Prostate gland (tissue), 2 donors: ENCODE measurements at regions not wholly inside any gene's neighbourhood (a gene's known extent, or its start where the extent isn't known, plus 50 kb on each side); places are given as distances from the start of the nearest gene placed in this dataset.

Experiments
- DNase-seq: peaks from one replicate; pipeline ENCODE4 v3.0.0-alpha.2; 2019; ENCODE audit warnings: low spot score
- H3K27ac ChIP-seq, 2 donors: fragments of 200-600 bp; sonication (generic); 2 replicates each; pipeline ENCODE4 v1.5.1; 2017 to 2019
- H3K27me3 ChIP-seq: fragments of 200-600 bp; sonication (generic); replicated peaks from 2 replicates; pipeline ENCODE4 v1.5.1; 2019; ENCODE audit not compliant: insufficient read depth
- H3K36me3 ChIP-seq, 2 donors: fragments of 200-600 bp; sonication (generic); 1 replicate in 1 of 2; 2 replicates in 1 of 2; pipeline versions ENCODE4 v1.5.1 to v1.8.1; 2017 to 2019
- H3K4me1 ChIP-seq: fragments of 200-600 bp; sonication (generic); replicated peaks from 2 replicates; pipeline ENCODE4 v1.5.1; 2019
- H3K4me3 ChIP-seq, 2 donors: fragments of 200-600 bp; sonication (generic); 2 replicates each; pipeline ENCODE4 v1.5.1; 2017 to 2019
- H3K9me3 ChIP-seq: fragments of 200-600 bp; sonication (generic); 2 replicates; pipeline ENCODE4 v1.5.1; 2017
- CTCF ChIP-seq, 4 experiments: fragments of 200-600 bp in 2 of 4; fragments of 450-650 bp in 2 of 4; sonication (generic) in 2 of 4; IDR thresholded peaks; 1 replicate in 3 of 4; 2 replicates in 1 of 4; pipeline ENCODE4 v1.5.1; 2016 to 2019; ENCODE audit warnings: antibody characterized with exemption in 4 of 4, mild to moderate bottlenecking in 2 of 4, moderate library complexity in 2 of 4
- POLR2A ChIP-seq: fragments of 450-650 bp; IDR thresholded peaks from one replicate; pipeline ENCODE4 v1.6.1; 2016; ENCODE audit warnings: antibody characterized with exemption, mild to moderate bottlenecking
- POLR2AphosphoS5 ChIP-seq: sonication (generic); formaldehyde crosslinking; IDR thresholded peaks from one replicate; pipeline ENCODE4 v1.6.1; 2017; ENCODE audit warnings: antibody characterized with exemption
- WGBS: methylation state at CpG from one replicate; pipeline ENCODE4 v1.1.5; 2018; 5-methylcytosine and 5-hydroxymethylcytosine counted together
- intact Hi-C: fragments of 100-400 bp; cut with DNase I; formaldehyde crosslinking; loops from one replicate; pipeline ENCODE4 v1.14.2; 2022

- 79% methylated on average over 5 of the region's 5 CpGs for WGBS
- no peak overlapping the region for H3K4me3 ChIP-seq
- TF ChIP-seq POLR2A = no peak
- no peak for TF ChIP-seq CTCF (IDR thresholded peaks at IDR 0.05)
- no peak for TF ChIP-seq POLR2AphosphoS5
Measured at GRCh38 chr7:37514497-37514896, 65.8 kb upstream of the ELMO1 start.

DNA sequence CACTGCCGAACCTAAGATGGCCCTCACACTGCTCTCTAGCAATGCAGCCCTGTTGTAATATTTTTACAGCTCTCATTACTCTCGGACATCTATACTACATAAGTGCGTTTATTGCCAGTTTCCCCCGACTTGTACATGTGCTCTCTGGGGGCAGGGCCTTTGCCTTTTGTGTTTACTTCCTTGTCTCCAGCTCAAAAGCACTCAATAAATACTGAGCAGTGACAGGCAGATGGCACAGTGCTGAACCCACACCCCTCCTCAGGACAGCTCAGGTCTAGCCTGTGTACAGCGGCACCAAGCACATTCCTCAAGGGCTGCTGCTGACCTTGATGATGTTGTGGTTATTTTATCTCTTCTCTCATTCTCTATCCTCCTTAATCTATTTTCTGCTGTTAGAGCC, 68.0 kb upstream of the ELMO1 start:
- DNase-seq = no peak
- H3K4me1 ChIP-seq = no peaks in the 10 kb centered on the region
- no peak for TF ChIP-seq CTCF (IDR thresholded peaks at IDR 0.05)
- TF ChIP-seq POLR2A = no peak
- no peak for TF ChIP-seq POLR2AphosphoS5
- no peak overlapping the region for H3K4me3 ChIP-seq
- no peaks in the 10 kb centered on the region for H3K36me3 ChIP-seq
- WGBS = 62% methylated on average over 5 of the region's 5 CpGs
- H3K27ac ChIP-seq = no peak overlapping the region
- intact Hi-C loops = no loop called here
- no peaks in the 10 kb centered on the region for H3K9me3 ChIP-seq
- no peaks in the 10 kb centered on the region for H3K27me3 ChIP-seq

More at GRCh38 chr7:37514497-37514896, 65.8 kb upstream of the ELMO1 start:
- DNase-seq = no peak
- Histone ChIP-seq H3K36me3 (no peaks in the 10 kb centered on the region), H3K9me3 (no peaks in the 10 kb centered on the region), H3K27ac (no peak overlapping the region), H3K27me3 (no peaks in the 10 kb centered on the region), H3K4me1 (no peaks in the 10 kb centered on the region)
- intact Hi-C loops = no loop called here

DNA sequence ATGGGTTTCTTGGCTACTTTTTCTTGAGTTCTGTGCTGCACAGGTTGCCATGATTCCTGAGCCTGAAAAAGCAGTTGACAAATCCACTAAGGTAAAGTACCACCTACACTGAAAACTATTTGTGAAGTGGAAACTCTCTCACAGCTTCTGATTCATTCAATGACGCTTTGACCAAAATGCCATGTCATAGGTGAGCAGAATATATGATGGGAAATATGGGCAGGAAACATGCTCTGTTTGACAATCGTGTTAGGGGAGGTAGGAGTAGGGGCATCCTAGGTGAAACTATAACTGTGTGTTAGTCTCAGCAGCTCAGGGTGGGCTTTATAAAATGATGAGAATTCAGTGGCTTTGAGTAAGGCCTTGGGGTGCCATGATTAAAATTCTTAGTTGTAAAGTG, 69.6 kb upstream of the ELMO1 start:
- TF ChIP-seq CTCF (IDR thresholded peaks at IDR 0.05) = no peak
- TF ChIP-seq POLR2A = no peak
- WGBS = 96% methylated on average over 2 of the region's 2 CpGs
- H3K27ac ChIP-seq = no peak overlapping the region
- H3K9me3 ChIP-seq = no peaks in the 10 kb centered on the region
- intact Hi-C loops = no loop called here
- H3K36me3 ChIP-seq = no peaks in the 10 kb centered on the region
- no peaks in the 10 kb centered on the region for H3K4me1 ChIP-seq
- DNase-seq = no peak
- H3K27me3 ChIP-seq = no peaks in the 10 kb centered on the region
- H3K4me3 ChIP-seq = no peak overlapping the region

GRCh38 chr7:37524056-37524455, 75.4 kb upstream of the ELMO1 start:
- peaks cover 4% of the 10 kb centered on the region for H3K4me1 ChIP-seq
- no peaks in the 10 kb centered on the region for H3K36me3 ChIP-seq
- H3K27me3 ChIP-seq = no peaks in the 10 kb centered on the region
- H3K4me3 ChIP-seq = no peak overlapping the region
- H3K9me3 ChIP-seq = no peaks in the 10 kb centered on the region
- DNase-seq = no peak
- TF ChIP-seq CTCF (IDR thresholded peaks at IDR 0.05) = no peak
- 75% methylated on average over 4 of the region's 4 CpGs for WGBS
- intact Hi-C loops = no loop called here
- H3K27ac ChIP-seq = no peak overlapping the region

- Histone ChIP-seq H3K27ac (no peak overlapping the region), H3K27me3 (no peaks in the 10 kb centered on the region), H3K36me3 (no peaks in the 10 kb centered on the region), H3K9me3 (no peaks in the 10 kb centered on the region), H3K4me1 (peaks cover 4% of the 10 kb centered on the region), H3K4me3 (no peak overlapping the region)
- intact Hi-C loops = no loop called here
- 22% methylated on average over 2 of the region's 2 CpGs for WGBS
- TF ChIP-seq POLR2AphosphoS5 (no peak), POLR2A (no peak), CTCF (IDR thresholded peaks at IDR 0.05) (no peak)
- peak; percentile 27 for DNase-seq
Measured at GRCh38 chr7:37524797-37525196, 76.1 kb upstream of the ELMO1 start.
